Hepatocyte (in vitro differentiated cells): ENCODE measurements at regions not wholly inside any gene's neighbourhood (a gene's known extent, or its start where the extent isn't known, plus 50 kb on each side); places are given as distances from the start of the nearest gene placed in this dataset.

Experiments used
- DNase-seq: peaks from one replicate; pipeline ENCODE4 v3.0.0-alpha.2; 2016; ENCODE audit warnings: low spot score
- H2AFZ ChIP-seq: fragments of 200-600 bp; sonication (generic); 2 replicates; pipeline ENCODE4 v1.6.0; 2016; ENCODE audit warnings: antibody characterized with exemption, mild to moderate bottlenecking
- H3K27ac ChIP-seq: fragments of 200-600 bp; sonication (generic); 2 replicates; pipeline ENCODE4 v1.5.1; 2016; ENCODE audit warnings: mild to moderate bottlenecking
- H3K27me3 ChIP-seq: fragments of 200-600 bp; sonication (generic); 2 replicates; pipeline ENCODE4 v1.6.1; 2016
- H3K36me3 ChIP-seq: fragments of 200-600 bp; sonication (generic); replicated peaks from 2 replicates; pipeline ENCODE4 v1.5.1; 2016; ENCODE audit warnings: low read depth; ENCODE audit not compliant: insufficient read depth
- H3K4me1 ChIP-seq: fragments of 200-600 bp; sonication (generic); 2 replicates; pipeline ENCODE4 v1.5.1; 2016; ENCODE audit warnings: mild to moderate bottlenecking, moderate library complexity; ENCODE audit not compliant: insufficient read depth
- H3K4me2 ChIP-seq: fragments of 200-600 bp; sonication (generic); 2 replicates; pipeline ENCODE4 v1.6.0; 2016
- H3K4me3 ChIP-seq: fragments of 200-600 bp; sonication (generic); 2 replicates; pipeline ENCODE4 v1.5.1; 2016; ENCODE audit warnings: mild to moderate bottlenecking
- H3K79me2 ChIP-seq: fragments of 200-600 bp; sonication (generic); 2 replicates; pipeline ENCODE4 v1.6.0; 2017; ENCODE audit warnings: mild to moderate bottlenecking
- H3K9me2 ChIP-seq: fragments of 200-600 bp; sonication (generic); replicated peaks from 2 replicates; pipeline ENCODE4 v1.6.0; 2017; ENCODE audit warnings: mild to moderate bottlenecking; ENCODE audit not compliant: insufficient read depth
- H3K9me3 ChIP-seq: fragments of 200-600 bp; sonication (generic); 2 replicates; pipeline ENCODE4 v1.5.1; 2016; ENCODE audit warnings: low read depth, mild to moderate bottlenecking
- H4K20me1 ChIP-seq: fragments of 200-600 bp; sonication (generic); 2 replicates; pipeline ENCODE4 v1.6.0; 2016; ENCODE audit warnings: mild to moderate bottlenecking; ENCODE audit not compliant: insufficient read depth, poor library complexity, severe bottlenecking
- CTCF ChIP-seq: fragments of 200-600 bp; sonication (generic); IDR thresholded peaks from 2 replicates; pipeline ENCODE4 v1.5.1; 2016; ENCODE audit warnings: antibody characterized with exemption, mild to moderate bottlenecking; ENCODE audit not compliant: poor library complexity
- EZH2 ChIP-seq: fragments of 200-600 bp; sonication (generic); IDR thresholded peaks from 2 replicates; pipeline ENCODE4 v1.6.1; 2016; ENCODE audit warnings: antibody characterized with exemption, mild to moderate bottlenecking, borderline replicate concordance
- EZH2phosphoT487 ChIP-seq: fragments of 200-600 bp; sonication (generic); IDR thresholded peaks from one replicate; pipeline ENCODE4 v1.6.1; 2018; ENCODE audit warnings: antibody characterized with exemption, mild to moderate bottlenecking, low read depth, moderate library complexity; ENCODE audit not compliant: unreplicated experiment, severe bottlenecking
- WGBS: methylation state at CpG from one replicate; pipeline ENCODE4 v1.1.6; 2016; ENCODE audit warnings: low lambda C conversion rate; ENCODE audit errors: missing lambda C conversion rate; 5-methylcytosine and 5-hydroxymethylcytosine counted together

- Histone ChIP-seq H3K9me2 (no peaks in the 10 kb centered on the region), H3K9me3 (no peaks in the 10 kb centered on the region), H2AFZ (no peak overlapping the region), H3K36me3 (no peaks in the 10 kb centered on the region), H3K79me2 (peaks cover 16% of the 10 kb centered on the region), H3K4me2 (no peak overlapping the region), H4K20me1 (no peaks in the 10 kb centered on the region), H3K4me1 (no peaks in the 10 kb centered on the region), H3K27ac (no peak overlapping the region), H3K4me3 (no peak overlapping the region), H3K27me3 (no peaks in the 10 kb centered on the region)
- no peak for DNase-seq
- 95% methylated on average over 2 of the region's 2 CpGs for WGBS
- TF ChIP-seq EZH2 (no peak), CTCF (no peak), EZH2phosphoT487 (no peak)
Observed at GRCh38 chr6:154885214-154885613, 109.9 kb upstream of the TIAM2 start.

GRCh38 chr6:154886016-154886415, 109.1 kb upstream of the TIAM2 start:
- H3K4me1 ChIP-seq: no peaks in the 10 kb centered on the region
- H3K27ac ChIP-seq: no peak overlapping the region
- no peaks in the 10 kb centered on the region for H3K9me3 ChIP-seq
- H3K4me3 ChIP-seq: no peak overlapping the region
- H3K27me3 ChIP-seq: no peaks in the 10 kb centered on the region
- peaks cover 10% of the 10 kb centered on the region for H3K79me2 ChIP-seq
- 99% methylated on average over 4 of the region's 4 CpGs for WGBS
- H2AFZ ChIP-seq: no peak overlapping the region
- no peak overlapping the region for H3K4me2 ChIP-seq
- H3K9me2 ChIP-seq: no peaks in the 10 kb centered on the region
- no peaks in the 10 kb centered on the region for H3K36me3 ChIP-seq
- no peak for DNase-seq
- H4K20me1 ChIP-seq: no peaks in the 10 kb centered on the region
- TF ChIP-seq EZH2phosphoT487: no peak
- no peak for TF ChIP-seq CTCF
- no peak for TF ChIP-seq EZH2

GRCh38 chr6:154886471-154886870, 108.6 kb upstream of the TIAM2 start:
- Histone ChIP-seq H2AFZ (no peak overlapping the region), H3K9me3 (no peaks in the 10 kb centered on the region), H3K27me3 (no peaks in the 10 kb centered on the region), H3K9me2 (no peaks in the 10 kb centered on the region), H3K79me2 (peaks cover 10% of the 10 kb centered on the region), H3K36me3 (no peaks in the 10 kb centered on the region), H3K4me1 (no peaks in the 10 kb centered on the region), H4K20me1 (no peaks in the 10 kb centered on the region), H3K4me2 (no peak overlapping the region), H3K27ac (no peak overlapping the region), H3K4me3 (no peak overlapping the region)
- no peak for DNase-seq
- TF ChIP-seq EZH2phosphoT487 (no peak), EZH2 (no peak)

- H3K4me2 ChIP-seq: no peak overlapping the region
- H3K36me3 ChIP-seq: no peaks in the 10 kb centered on the region
- no peak overlapping the region for H3K4me3 ChIP-seq
- no peaks in the 10 kb centered on the region for H3K27me3 ChIP-seq
- no peaks in the 10 kb centered on the region for H3K9me3 ChIP-seq
- no peaks in the 10 kb centered on the region for H3K4me1 ChIP-seq
- peaks cover 10% of the 10 kb centered on the region for H3K79me2 ChIP-seq
- H4K20me1 ChIP-seq: no peaks in the 10 kb centered on the region
- no peaks in the 10 kb centered on the region for H3K9me2 ChIP-seq
- no peak for DNase-seq
- no peak overlapping the region for H3K27ac ChIP-seq
- no peak for TF ChIP-seq CTCF
- no peak for TF ChIP-seq EZH2phosphoT487
- no peak for TF ChIP-seq EZH2
- WGBS: 93% methylated on average over 5 of the region's 5 CpGs
- H2AFZ ChIP-seq: no peak overlapping the region
Observed at GRCh38 chr6:154887051-154887450, 108.1 kb upstream of the TIAM2 start.
